ENCODE measurements at regions not wholly inside any gene's neighbourhood (a gene's known extent, or its start where the extent isn't known, plus 50 kb on each side); places are given as distances from the start of the nearest gene placed in this dataset.

- no peak for TF ChIP-seq CTCF (IDR thresholded peaks at IDR 0.05)
- TF ChIP-seq, protein P1, sequence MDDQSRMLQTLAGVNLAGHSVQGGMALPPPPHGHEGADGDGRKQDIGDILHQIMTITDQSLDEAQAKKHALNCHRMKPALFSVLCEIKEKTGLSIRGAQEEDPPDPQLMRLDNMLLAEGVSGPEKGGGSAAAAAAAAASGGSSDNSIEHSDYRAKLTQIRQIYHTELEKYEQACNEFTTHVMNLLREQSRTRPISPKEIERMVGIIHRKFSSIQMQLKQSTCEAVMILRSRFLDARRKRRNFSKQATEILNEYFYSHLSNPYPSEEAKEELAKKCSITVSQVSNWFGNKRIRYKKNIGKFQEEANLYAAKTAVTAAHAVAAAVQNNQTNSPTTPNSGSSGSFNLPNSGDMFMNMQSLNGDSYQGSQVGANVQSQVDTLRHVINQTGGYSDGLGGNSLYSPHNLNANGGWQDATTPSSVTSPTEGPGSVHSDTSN (IDR thresholded peaks at IDR 0.05): no peak
- TF ChIP-seq MAZ (IDR thresholded peaks at IDR 0.05; ENCODE audit: borderline replicate concordance, low read depth, low read length): no peak
- TF ChIP-seq ZFP36 (IDR thresholded peaks at IDR 0.05; ENCODE audit: borderline replicate concordance, partially characterized antibody): no peak
- TF ChIP-seq SMC3 (IDR thresholded peaks at IDR 0.05): no peak
- TF ChIP-seq EP300 (IDR thresholded peaks at IDR 0.05): no peak
- no peak for TF ChIP-seq POLR2A (IDR thresholded peaks at IDR 0.05; ENCODE audit: low read length)
- TF ChIP-seq, protein P2, sequence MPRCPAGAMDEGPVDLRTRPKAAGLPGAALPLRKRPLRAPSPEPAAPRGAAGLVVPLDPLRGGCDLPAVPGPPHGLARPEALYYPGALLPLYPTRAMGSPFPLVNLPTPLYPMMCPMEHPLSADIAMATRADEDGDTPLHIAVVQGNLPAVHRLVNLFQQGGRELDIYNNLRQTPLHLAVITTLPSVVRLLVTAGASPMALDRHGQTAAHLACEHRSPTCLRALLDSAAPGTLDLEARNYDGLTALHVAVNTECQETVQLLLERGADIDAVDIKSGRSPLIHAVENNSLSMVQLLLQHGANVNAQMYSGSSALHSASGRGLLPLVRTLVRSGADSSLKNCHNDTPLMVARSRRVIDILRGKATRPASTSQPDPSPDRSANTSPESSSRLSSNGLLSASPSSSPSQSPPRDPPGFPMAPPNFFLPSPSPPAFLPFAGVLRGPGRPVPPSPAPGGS (IDR thresholded peaks at IDR 0.05): no peak
- no peak for TF ChIP-seq HMGXB4 (CRISPR knock-in tag; IDR thresholded peaks at IDR 0.05; ENCODE audit: borderline replicate concordance)
- no peak for TF ChIP-seq CBX2 (IDR thresholded peaks at IDR 0.05; ENCODE audit: borderline replicate concordance, low read depth)
Measured at GRCh38 chrX:134139090-134139489, 97.9 kb upstream of the CCDC160 start.

All from A549 (cell line).